Left ventricle myocardium inferior (tissue), 1 donor: ENCODE measurements at regions not wholly inside any gene's neighbourhood (a gene's known extent, or its start where the extent isn't known, plus 50 kb on each side); places are given as distances from the start of the nearest gene placed in this dataset.

ENCODE experiments used
- DNase-seq: peaks from one replicate; pipeline ENCODE4 v3.0.0-alpha.2; 2020
- H3K27ac ChIP-seq: fragments of 200-600 bp; replicated peaks from 2 replicates; pipeline ENCODE4 v1.8.0; 2021
- H3K27me3 ChIP-seq: fragments of 200-600 bp; 2 replicates; pipeline ENCODE4 v1.8.0; 2021; ENCODE audit warnings: low read depth
- H3K36me3 ChIP-seq: fragments of 200-600 bp; 2 replicates; pipeline ENCODE4 v1.8.0; 2021
- H3K4me1 ChIP-seq: fragments of 200-600 bp; 2 replicates; pipeline ENCODE4 v1.8.0; 2021
- H3K4me3 ChIP-seq: fragments of 200-600 bp; 2 replicates; pipeline ENCODE4 v1.8.0; 2021; ENCODE audit warnings: mild to moderate bottlenecking, moderate library complexity
- H3K9me3 ChIP-seq: fragments of 200-600 bp; replicated peaks from 2 replicates; pipeline ENCODE4 v1.8.0; 2021
- intact Hi-C: fragments of 100-400 bp; cut with micrococcal nuclease; formaldehyde crosslinking; loops from one replicate; pipeline ENCODE4 v1.11.0; 2022
- TF ChIP-seq, protein P1 (sequence below): fragments of 200-600 bp; IDR thresholded peaks from 2 replicates; pipeline ENCODE4 v1.8.0; 2021; ENCODE audit warnings: antibody characterized with exemption, mild to moderate bottlenecking, borderline replicate concordance
- donor health status: DM: no; HTN: yes; CAD: no; lungs with severe emphysema.

DNA sequence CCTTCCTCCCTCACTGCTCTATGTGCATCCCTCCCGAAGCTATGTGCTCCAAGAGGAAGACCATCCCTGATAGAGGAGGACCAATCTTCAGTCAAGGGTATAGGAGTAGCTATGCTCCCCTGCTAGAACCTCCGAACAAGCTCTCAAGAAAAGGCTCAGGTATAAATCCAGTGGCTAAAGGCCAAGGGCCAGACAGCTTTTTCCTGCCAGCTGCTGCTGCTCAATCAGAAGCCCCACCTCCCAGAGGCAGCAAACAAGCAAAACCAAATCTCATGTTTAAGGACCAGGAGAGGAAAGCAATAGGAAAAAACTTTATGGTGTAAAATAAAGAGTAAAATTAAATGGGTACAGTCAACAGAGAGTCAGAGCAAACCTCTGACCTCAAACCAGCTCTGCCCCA lies 187.2 kb downstream of the FGFR2 start:
- TF ChIP-seq, protein P1, sequence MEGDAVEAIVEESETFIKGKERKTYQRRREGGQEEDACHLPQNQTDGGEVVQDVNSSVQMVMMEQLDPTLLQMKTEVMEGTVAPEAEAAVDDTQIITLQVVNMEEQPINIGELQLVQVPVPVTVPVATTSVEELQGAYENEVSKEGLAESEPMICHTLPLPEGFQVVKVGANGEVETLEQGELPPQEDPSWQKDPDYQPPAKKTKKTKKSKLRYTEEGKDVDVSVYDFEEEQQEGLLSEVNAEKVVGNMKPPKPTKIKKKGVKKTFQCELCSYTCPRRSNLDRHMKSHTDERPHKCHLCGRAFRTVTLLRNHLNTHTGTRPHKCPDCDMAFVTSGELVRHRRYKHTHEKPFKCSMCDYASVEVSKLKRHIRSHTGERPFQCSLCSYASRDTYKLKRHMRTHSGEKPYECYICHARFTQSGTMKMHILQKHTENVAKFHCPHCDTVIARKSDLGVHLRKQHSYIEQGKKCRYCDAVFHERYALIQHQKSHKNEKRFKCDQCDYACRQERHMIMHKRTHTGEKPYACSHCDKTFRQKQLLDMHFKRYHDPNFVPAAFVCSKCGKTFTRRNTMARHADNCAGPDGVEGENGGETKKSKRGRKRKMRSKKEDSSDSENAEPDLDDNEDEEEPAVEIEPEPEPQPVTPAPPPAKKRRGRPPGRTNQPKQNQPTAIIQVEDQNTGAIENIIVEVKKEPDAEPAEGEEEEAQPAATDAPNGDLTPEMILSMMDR, result no peak
- Histone ChIP-seq H3K9me3 (no peaks in the 10 kb centered on the region), H3K4me1 (no peaks in the 10 kb centered on the region), H3K27ac (no peak overlapping the region), H3K36me3 (no peaks in the 10 kb centered on the region), H3K27me3 (no peaks in the 10 kb centered on the region), H3K4me3 (no peak overlapping the region)
- DNase-seq, result no peak
- intact Hi-C loops, result no loop called here

DNA sequence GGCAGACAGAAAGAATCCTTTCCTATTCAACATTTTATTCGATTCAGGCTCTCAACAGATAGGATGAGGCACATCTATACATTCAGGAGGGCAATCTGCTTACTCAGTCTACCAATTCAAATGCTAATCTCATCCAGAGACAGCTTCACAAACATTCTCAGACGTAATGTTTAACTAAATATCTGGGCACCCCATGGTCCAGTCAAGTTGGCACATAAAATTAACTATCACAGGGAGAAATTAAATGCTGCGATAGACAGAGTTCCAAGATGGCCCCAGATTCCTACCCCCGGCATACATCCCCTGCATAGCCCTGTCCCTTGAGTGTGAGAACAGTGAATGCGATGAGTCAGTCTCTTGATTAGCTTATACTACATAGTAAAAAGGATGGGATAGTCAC lies 184.3 kb downstream of the FGFR2 start:
- TF ChIP-seq, protein P1, result no peak
- Histone ChIP-seq H3K4me1 (peaks cover 11% of the 10 kb centered on the region), H3K27me3 (no peaks in the 10 kb centered on the region), H3K36me3 (no peaks in the 10 kb centered on the region), H3K9me3 (no peaks in the 10 kb centered on the region), H3K4me3 (no peak overlapping the region), H3K27ac (no peak overlapping the region)
- no peak for DNase-seq
- intact Hi-C loops, result no loop called here

DNA sequence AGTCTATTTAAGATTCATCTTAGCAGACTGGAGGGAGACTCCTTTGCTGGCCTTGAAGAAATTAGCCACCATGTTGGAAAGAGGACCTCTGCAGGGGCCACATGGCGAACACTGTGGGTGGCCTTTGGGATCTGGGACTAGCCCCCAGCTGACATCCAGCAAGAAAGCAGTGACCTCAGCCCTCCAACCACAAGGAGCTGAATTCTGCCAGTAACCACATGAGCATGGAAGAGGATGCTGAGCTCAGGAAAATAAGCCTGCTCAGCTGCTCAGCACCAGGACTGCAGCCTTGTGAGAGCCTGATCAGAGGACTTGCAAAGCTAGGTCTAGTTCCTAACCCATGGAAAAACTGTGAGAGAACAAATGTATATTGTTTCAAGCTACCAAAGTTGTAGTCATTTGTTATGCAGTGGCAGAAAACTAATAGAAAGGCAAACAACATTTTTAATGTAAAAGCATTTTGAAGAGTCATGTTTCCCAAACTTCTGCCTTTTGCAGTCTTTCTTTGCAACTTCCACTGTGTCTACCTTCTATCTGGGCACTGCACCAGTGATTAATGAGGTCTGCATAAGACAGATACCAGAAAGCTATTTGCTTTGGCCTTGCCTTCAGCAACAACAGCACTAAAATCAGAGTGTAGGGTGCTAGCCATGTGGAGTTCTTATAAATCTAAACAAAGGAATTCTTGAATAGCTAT lies 183.7 kb downstream of the FGFR2 start:
- intact Hi-C loops, result no loop called here
- Histone ChIP-seq H3K4me1 (peaks cover 11% of the 10 kb centered on the region), H3K36me3 (no peaks in the 10 kb centered on the region), H3K27ac (no peak overlapping the region), H3K9me3 (no peaks in the 10 kb centered on the region), H3K27me3 (no peaks in the 10 kb centered on the region), H3K4me3 (no peak overlapping the region)
- TF ChIP-seq, protein P1, result no peak
- no peak for DNase-seq

DNA sequence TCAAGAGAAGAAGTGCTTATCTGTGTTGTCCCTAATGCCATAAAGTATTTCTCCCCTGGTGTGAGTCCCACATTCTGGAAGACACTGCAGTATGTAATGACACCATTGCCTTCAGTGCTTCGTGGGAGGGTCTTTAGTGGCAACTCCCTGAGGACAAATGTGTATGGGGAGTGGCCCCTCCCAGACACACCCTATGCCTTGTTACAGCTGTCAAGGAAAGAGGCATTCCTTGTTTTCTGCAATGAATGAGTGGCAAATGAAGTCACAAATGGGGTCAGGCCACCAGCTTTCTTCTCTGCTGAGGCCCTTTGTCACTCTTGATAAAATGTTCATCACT lies 183.2 kb downstream of the FGFR2 start:
- Histone ChIP-seq H3K9me3 (no peaks in the 10 kb centered on the region), H3K4me3 (no peak overlapping the region), H3K27me3 (no peaks in the 10 kb centered on the region), H3K36me3 (no peaks in the 10 kb centered on the region), H3K4me1 (peaks cover 11% of the 10 kb centered on the region), H3K27ac (no peak overlapping the region)
- TF ChIP-seq, protein P1, result no peak
- DNase-seq, result no peak
- intact Hi-C loops, result no loop called here

DNA sequence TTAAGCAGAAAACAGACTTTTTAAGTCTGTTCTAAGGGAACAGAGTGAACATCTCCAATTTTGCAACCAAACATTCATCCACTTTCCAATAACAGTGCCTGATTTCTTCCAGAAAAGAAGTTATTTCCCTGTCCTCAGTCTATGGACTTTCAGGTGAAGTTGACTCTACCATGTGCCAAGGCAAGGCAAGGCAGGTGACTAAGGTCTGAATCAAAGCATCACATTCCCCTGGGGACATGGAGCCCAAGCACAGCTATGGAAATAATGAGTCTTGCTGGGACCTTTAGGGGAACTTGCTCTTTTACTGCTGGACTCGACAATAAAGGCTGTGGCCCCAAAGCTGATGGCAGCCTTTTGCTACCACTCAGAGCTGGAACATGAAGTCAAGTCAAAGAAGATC lies 182.2 kb downstream of the FGFR2 start:
- H3K4me1 ChIP-seq, result peaks cover 11% of the 10 kb centered on the region
- no peak overlapping the region for H3K4me3 ChIP-seq
- no peaks in the 10 kb centered on the region for H3K9me3 ChIP-seq
- intact Hi-C loops, result no loop called here
- no peak overlapping the region for H3K27ac ChIP-seq
- H3K27me3 ChIP-seq, result no peaks in the 10 kb centered on the region
- TF ChIP-seq, protein P1, result no peak
- DNase-seq, result no peak
- H3K36me3 ChIP-seq, result no peaks in the 10 kb centered on the region

DNA sequence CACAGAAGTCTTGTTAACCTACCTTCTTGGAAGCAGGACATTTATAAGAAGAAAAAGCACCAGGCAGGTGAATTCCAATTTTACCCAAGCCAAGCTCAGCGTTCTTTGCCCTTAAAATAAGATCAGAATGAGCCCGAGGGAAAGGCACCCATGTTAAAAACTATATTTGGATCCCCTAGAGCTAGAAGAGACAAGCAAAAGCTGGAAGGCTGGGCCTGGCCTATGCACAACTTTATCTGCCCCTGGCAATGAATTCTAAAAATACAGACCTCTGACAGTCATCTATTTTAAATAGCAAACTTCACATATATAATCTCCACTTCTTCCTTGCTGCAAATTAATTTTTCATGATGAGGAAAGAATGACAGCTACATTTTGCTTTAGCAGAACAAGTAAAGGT lies 180.9 kb downstream of the FGFR2 start:
- intact Hi-C loops, result no loop called here
- Histone ChIP-seq H3K4me3 (no peak overlapping the region), H3K4me1 (peaks cover 11% of the 10 kb centered on the region), H3K36me3 (no peaks in the 10 kb centered on the region), H3K27ac (peak overlapping the region; percentile 30), H3K9me3 (no peaks in the 10 kb centered on the region), H3K27me3 (no peaks in the 10 kb centered on the region)
- TF ChIP-seq, protein P1, result no peak
- DNase-seq, result no peak
